Astrocyte of the spinal cord (primary cell): ENCODE measurements at regions not wholly inside any gene's neighbourhood (a gene's known extent, or its start where the extent isn't known, plus 50 kb on each side); places are given as distances from the start of the nearest gene placed in this dataset.

ENCODE experiments used
- DNase-seq: peaks from one replicate; pipeline ENCODE4 v3.0.0; 2011; ENCODE audit warnings: low read depth, low spot score
- H3K4me3 ChIP-seq: 2 replicates; pipeline ENCODE4 v1.5.1; 2011; ENCODE audit warnings: low read depth, mild to moderate bottlenecking, low read length, moderate library complexity
- CTCF ChIP-seq: IDR thresholded peaks from 2 replicates; pipeline ENCODE4 v1.5.1; 2012; ENCODE audit warnings: low read depth, mild to moderate bottlenecking, low read length, inconsistent platforms
- in situ Hi-C: cut with HindIII; loops from 2 replicates; pipeline ENCODE4 v1.10.0; 2017; ENCODE audit warnings: low sequenced_read_pairs

DNA sequence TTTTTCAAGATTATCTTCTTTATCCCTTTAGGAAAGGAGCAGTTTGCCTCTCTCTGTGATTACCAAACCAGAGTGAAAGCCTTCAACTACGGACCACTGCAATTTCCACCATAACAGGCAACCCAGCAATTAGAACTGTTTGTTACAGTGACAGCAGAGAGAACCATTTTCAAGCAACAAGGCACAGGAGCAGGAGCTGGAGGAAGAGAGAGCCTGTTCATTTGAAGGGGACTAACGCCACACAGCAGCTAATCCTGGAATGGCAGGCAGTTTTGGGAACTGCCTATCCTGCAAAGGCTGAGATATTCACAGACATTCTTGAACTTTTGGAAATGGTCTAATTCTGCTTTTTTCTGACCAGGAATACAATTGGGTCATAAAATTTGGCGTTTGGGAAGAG lies 1541.9 kb upstream of the PIK3C3 start:
- peak; percentile 24 for DNase-seq
- H3K4me3 ChIP-seq, result no peak overlapping the region
- TF ChIP-seq CTCF, result peak; percentile 50
- in situ Hi-C loops, result no loop called here

- no peak for DNase-seq
- no peak overlapping the region for H3K4me3 ChIP-seq
- TF ChIP-seq CTCF, result no peak
- in situ Hi-C loops, result no loop called here
These were observed 1542.6 kb upstream of the PIK3C3 start for GRCh38 chr18:40412410-40412809.

GRCh38 chr18:40407909-40408308 lies 1547.1 kb upstream of the PIK3C3 start:
- in situ Hi-C loops, result no loop called here
- peak; percentile 41 for DNase-seq
- H3K4me3 ChIP-seq, result no peak overlapping the region
- no peak for TF ChIP-seq CTCF

DNA sequence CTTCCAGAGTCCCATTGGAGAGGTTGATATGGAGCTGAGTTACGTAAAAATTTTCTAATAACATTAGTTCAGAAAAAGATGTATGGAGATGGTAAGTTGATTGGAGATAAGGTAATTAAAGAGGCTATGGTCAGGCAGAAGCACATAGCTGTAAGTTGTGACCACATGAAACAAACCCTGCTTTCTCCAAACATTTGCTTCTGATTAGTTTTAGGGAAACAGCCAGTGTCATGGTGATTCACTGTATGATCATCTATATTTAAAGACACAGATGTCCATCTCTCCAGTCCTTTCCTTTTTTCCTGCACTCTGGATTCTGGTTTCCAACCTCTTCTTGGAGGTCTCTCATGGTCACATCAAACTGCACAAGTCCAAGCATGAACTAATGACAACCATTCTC lies 1550.8 kb upstream of the PIK3C3 start:
- DNase-seq, result peak; percentile 18
- no peak for TF ChIP-seq CTCF
- no peak overlapping the region for H3K4me3 ChIP-seq
- in situ Hi-C loops, result no loop called here

DNA sequence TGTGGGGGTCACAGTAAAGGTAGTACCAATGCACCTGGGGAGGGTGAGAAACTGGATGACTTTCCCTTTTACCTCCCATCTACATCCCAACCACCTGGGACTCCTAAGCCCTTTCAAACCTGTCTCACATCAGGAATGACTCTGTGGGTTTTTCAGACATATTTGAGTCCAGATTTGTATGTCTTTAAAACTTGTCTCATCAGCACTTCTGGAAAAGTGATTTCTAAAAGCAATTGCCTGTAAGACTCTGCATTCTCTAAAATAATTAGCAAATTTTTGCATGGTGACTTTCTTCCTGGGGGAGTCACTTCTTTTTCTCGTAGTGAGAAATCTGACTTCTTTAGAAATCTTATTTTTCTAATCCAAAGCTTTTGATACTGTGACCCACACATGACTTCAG lies 1553.0 kb upstream of the PIK3C3 start:
- no peak overlapping the region for H3K4me3 ChIP-seq
- in situ Hi-C loops, result no loop called here
- DNase-seq, result no peak
- TF ChIP-seq CTCF, result no peak

- H3K4me3 ChIP-seq, result no peak overlapping the region
- in situ Hi-C loops, result no loop called here
- DNase-seq, result no peak
- no peak for TF ChIP-seq CTCF
These were observed 1566.9 kb upstream of the PIK3C3 start for GRCh38 chr18:40388121-40388520.
